GM21717 (cell line): ENCODE measurements at regions not wholly inside any gene's neighbourhood (a gene's known extent, or its start where the extent isn't known, plus 50 kb on each side); places are given as distances from the start of the nearest gene placed in this dataset.
A peak's percentile ranks its signal among the peaks of the same experiment; 100 is the strongest.

ENCODE experiments used
- ATAC-seq: cut with Tn5 transposase; IDR thresholded peaks from one replicate; pipeline ENCODE4 v1.9.1; 2021; ENCODE audit warnings: mild to moderate bottlenecking, moderate library complexity; ENCODE audit not compliant: unreplicated experiment

- no peak for ATAC-seq
Measured at GRCh38 chr2:41920812-41921211, 127.0 kb upstream of the PKDCC start.

- no peak for ATAC-seq
Measured at GRCh38 chr2:41922177-41922576, 125.6 kb upstream of the PKDCC start.

- ATAC-seq: no peak
Measured at GRCh38 chr2:41923156-41923786, 124.5 kb upstream of the PKDCC start.

GRCh38 chr2:41924024-41924423 lies 123.8 kb upstream of the PKDCC start:
- no peak for ATAC-seq

GRCh38 chr2:41924709-41925408 lies 123.0 kb upstream of the PKDCC start:
- ATAC-seq: no peak

GRCh38 chr2:41925712-41926111 lies 122.1 kb upstream of the PKDCC start:
- ATAC-seq: no peak

- ATAC-seq: no peak
Measured at GRCh38 chr2:41926614-41927580, 120.9 kb upstream of the PKDCC start.

- ATAC-seq: no peak
Measured at GRCh38 chr2:41927581-41928264, 120.1 kb upstream of the PKDCC start.

GRCh38 chr2:41928526-41928925 lies 119.3 kb upstream of the PKDCC start:
- no peak for ATAC-seq

- ATAC-seq: peak; percentile 63
Measured at GRCh38 chr2:41930807-41931566, 116.8 kb upstream of the PKDCC start.

GRCh38 chr2:41932241-41933045 lies 115.4 kb upstream of the PKDCC start:
- ATAC-seq: no peak

GRCh38 chr2:41933046-41933420 lies 114.8 kb upstream of the PKDCC start:
- no peak for ATAC-seq

- ATAC-seq: no peak
Measured at GRCh38 chr2:41933585-41934320, 114.1 kb upstream of the PKDCC start.

- ATAC-seq: no peak
Measured at GRCh38 chr2:41934329-41934958, 113.4 kb upstream of the PKDCC start.

- ATAC-seq: no peak
Measured at GRCh38 chr2:41935002-41935401, 112.8 kb upstream of the PKDCC start.

GRCh38 chr2:41935825-41936224 lies 112.0 kb upstream of the PKDCC start:
- no peak for ATAC-seq

GRCh38 chr2:41936771-41937463 lies 110.9 kb upstream of the PKDCC start:
- ATAC-seq: no peak

GRCh38 chr2:41937464-41937906 lies 110.3 kb upstream of the PKDCC start:
- ATAC-seq: no peak
